Activated B cell treated with CpG ODN at 0.5 μM for 24 hours (primary cell): ENCODE measurements at regions not wholly inside any gene's neighbourhood (a gene's known extent, or its start where the extent isn't known, plus 50 kb on each side); places are given as distances from the start of the nearest gene placed in this dataset.

Experiments used
- ATAC-seq: fragments of 200-7000 bp; cut with Tn5 transposase; one replicate; pipeline ENCODE4 v1.10.0; 2021; ENCODE audit warnings: low read depth, mild to moderate bottlenecking, moderate library complexity
- CTCF ChIA-PET: fragments of 350-600 bp; sonication (Branson Sonifier 250); formaldehyde crosslinking; loops from one replicate; lab custom pipeline; 2021; ENCODE audit warnings: antibody characterized with exemption; lab: Charles Lee
- POLR2A ChIA-PET: fragments of 350-600 bp; sonication (Branson Sonifier 250); formaldehyde crosslinking; loops from one replicate; lab custom pipeline; 2021; ENCODE audit warnings: antibody characterized with exemption; lab: Charles Lee
- DNase-seq: peaks from one replicate; pipeline ENCODE4 v3.0.0; 2022
- H3K27ac Mint-ChIP-seq: one replicate; pipeline ENCODE4 v1.8.0; 2020; ENCODE audit warnings: mixed read lengths
- H3K27me3 Mint-ChIP-seq: one replicate; pipeline ENCODE4 v1.8.0; 2021; ENCODE audit warnings: mixed read lengths
- H3K36me3 Mint-ChIP-seq: one replicate; pipeline ENCODE4 v1.8.0; 2021; ENCODE audit warnings: low read depth, mixed read lengths
- H3K4me1 Mint-ChIP-seq: one replicate; pipeline ENCODE4 v1.8.0; 2021; ENCODE audit warnings: mixed read lengths
- H3K4me3 Mint-ChIP-seq: one replicate; pipeline ENCODE4 v1.8.0; 2020; ENCODE audit warnings: mild to moderate bottlenecking, mixed read lengths
- H3K9me3 Mint-ChIP-seq: one replicate; pipeline ENCODE4 v1.8.0; 2020; ENCODE audit warnings: mixed read lengths
- intact Hi-C: fragments of 100-400 bp; cut with micrococcal nuclease; formaldehyde crosslinking; loops from one replicate; pipeline ENCODE4 v1.15.1; 2024
- TF ChIP-seq, protein P1 (sequence below): fragments of 200-600 bp; IDR thresholded peaks from one replicate; pipeline ENCODE4 v1.8.0; 2022; ENCODE audit warnings: antibody characterized with exemption, mild to moderate bottlenecking

DNA sequence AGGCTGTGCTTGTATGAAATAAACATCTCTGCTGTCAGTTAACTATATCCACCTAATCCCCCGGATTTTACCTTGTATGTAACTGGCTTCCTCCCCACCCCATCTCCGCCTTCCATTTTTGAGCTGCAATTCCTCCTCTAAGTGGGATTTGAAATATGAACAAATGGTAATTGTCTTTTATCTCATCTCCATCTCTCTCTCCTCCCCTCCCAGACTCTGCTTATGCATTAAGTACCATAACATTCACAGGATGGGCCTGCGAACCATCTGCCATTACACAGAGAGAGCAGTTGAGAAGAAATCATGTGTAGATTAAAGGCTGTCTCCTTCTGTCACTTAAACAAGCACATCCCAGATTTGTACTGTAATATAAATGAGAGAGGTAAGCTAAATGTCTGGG lies 1169.9 kb downstream of the TYW1 start:
- CTCF ChIA-PET = no interaction called here
- intact Hi-C loops = no loop called here
- no peak overlapping the region for H3K27ac Mint-ChIP-seq
- TF ChIP-seq, protein P1, sequence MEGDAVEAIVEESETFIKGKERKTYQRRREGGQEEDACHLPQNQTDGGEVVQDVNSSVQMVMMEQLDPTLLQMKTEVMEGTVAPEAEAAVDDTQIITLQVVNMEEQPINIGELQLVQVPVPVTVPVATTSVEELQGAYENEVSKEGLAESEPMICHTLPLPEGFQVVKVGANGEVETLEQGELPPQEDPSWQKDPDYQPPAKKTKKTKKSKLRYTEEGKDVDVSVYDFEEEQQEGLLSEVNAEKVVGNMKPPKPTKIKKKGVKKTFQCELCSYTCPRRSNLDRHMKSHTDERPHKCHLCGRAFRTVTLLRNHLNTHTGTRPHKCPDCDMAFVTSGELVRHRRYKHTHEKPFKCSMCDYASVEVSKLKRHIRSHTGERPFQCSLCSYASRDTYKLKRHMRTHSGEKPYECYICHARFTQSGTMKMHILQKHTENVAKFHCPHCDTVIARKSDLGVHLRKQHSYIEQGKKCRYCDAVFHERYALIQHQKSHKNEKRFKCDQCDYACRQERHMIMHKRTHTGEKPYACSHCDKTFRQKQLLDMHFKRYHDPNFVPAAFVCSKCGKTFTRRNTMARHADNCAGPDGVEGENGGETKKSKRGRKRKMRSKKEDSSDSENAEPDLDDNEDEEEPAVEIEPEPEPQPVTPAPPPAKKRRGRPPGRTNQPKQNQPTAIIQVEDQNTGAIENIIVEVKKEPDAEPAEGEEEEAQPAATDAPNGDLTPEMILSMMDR = no peak
- POLR2A ChIA-PET = interaction anchor here (0.5 kb wide), 1 partner anchor 1232 kb away, joined by 3 read pairs; no protein-coding TSS in a partner anchor
- no peaks in the 10 kb centered on the region for H3K27me3 Mint-ChIP-seq
- peaks cover 3% of the 10 kb centered on the region for H3K9me3 Mint-ChIP-seq
- no peak for DNase-seq
- H3K4me3 Mint-ChIP-seq = no peak overlapping the region
- H3K4me1 Mint-ChIP-seq = no peaks in the 10 kb centered on the region
- ATAC-seq = no peak
- no peaks in the 10 kb centered on the region for H3K36me3 Mint-ChIP-seq

DNA sequence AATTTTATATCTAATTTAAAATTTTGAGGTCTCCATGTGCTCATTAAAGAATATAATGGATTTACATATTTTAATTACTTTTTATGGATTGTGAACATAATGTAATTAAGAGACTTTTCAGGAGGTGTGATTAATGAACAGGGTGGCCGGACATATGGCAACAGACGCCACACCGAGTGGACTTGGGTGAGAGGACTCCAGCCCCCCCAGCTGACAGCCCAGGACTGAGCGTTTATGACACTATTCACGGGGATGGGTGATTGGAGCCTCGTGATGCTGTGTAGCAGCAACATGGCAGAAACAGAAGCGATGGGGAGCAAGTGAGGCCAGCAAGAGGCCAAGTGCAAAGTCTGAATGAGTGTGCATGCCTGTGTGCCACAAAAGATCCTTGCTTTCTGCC lies 1176.9 kb downstream of the TYW1 start:
- Mint-ChIP-seq H3K9me3 (no peaks in the 10 kb centered on the region), H3K27ac (no peak overlapping the region), H3K27me3 (no peaks in the 10 kb centered on the region), H3K36me3 (no peaks in the 10 kb centered on the region), H3K4me1 (no peaks in the 10 kb centered on the region), H3K4me3 (no peak overlapping the region)
- POLR2A ChIA-PET = no interaction called here
- intact Hi-C loops = no loop called here
- ATAC-seq (no peak), DNase-seq (no peak)
- CTCF ChIA-PET = no interaction called here
- TF ChIP-seq, protein P1 = no peak

GRCh38 chr7:68176974-68177373 lies 1180.3 kb downstream of the TYW1 start:
- CTCF ChIA-PET = no interaction called here
- intact Hi-C loops = no loop called here

DNA sequence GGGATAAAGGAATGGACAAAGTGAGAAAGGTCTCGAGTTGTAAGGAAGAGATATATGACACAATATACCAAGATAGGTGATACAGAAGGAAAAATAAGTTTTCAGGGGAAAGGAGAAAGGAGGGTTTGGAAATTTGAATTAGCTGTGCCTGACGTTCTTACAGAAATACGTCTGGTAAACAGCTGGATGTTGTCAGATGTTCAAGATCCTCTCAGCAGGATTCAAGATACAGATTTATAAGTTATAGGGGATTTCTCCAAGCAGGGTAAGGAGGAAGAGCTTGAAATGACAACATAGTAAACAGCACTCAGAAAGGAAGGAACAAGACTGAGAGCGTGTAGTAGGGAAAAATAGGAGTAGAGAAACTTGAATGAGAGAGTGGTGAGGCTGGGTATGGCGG lies 1184.1 kb downstream of the TYW1 start:
- Mint-ChIP-seq H3K4me3 (no peak overlapping the region), H3K4me1 (no peaks in the 10 kb centered on the region), H3K27ac (no peak overlapping the region), H3K27me3 (no peaks in the 10 kb centered on the region), H3K9me3 (peaks cover 4% of the 10 kb centered on the region), H3K36me3 (no peaks in the 10 kb centered on the region)
- ATAC-seq = no peak
- CTCF ChIA-PET = no interaction called here
- TF ChIP-seq, protein P1 = no peak
- DNase-seq = no peak
- intact Hi-C loops = no loop called here
- POLR2A ChIA-PET = no interaction called here

More at GRCh38 chr7:68176974-68177373, 1180.3 kb downstream of the TYW1 start:
- Mint-ChIP-seq H3K4me3 (no peak overlapping the region), H3K27me3 (no peaks in the 10 kb centered on the region), H3K4me1 (no peaks in the 10 kb centered on the region), H3K36me3 (no peaks in the 10 kb centered on the region), H3K9me3 (peaks cover 4% of the 10 kb centered on the region), H3K27ac (no peak overlapping the region)
- POLR2A ChIA-PET = no interaction called here
- DNase-seq (no peak), ATAC-seq (no peak)
- TF ChIP-seq, protein P1 = no peak

- DNase-seq (no peak), ATAC-seq (no peak)
- Mint-ChIP-seq H3K4me1 (no peaks in the 10 kb centered on the region), H3K27me3 (no peaks in the 10 kb centered on the region), H3K36me3 (no peaks in the 10 kb centered on the region), H3K27ac (no peak overlapping the region), H3K4me3 (no peak overlapping the region), H3K9me3 (peaks cover 4% of the 10 kb centered on the region)
- ChIA-PET POLR2A (no interaction called here), CTCF (no interaction called here)
- TF ChIP-seq, protein P1 = no peak
- intact Hi-C loops = no loop called here
These were observed 1186.5 kb downstream of the TYW1 start for GRCh38 chr7:68183176-68183575.
